Hepatocyte (in vitro differentiated cells): ENCODE measurements at regions not wholly inside any gene's neighbourhood (a gene's known extent, or its start where the extent isn't known, plus 50 kb on each side); places are given as distances from the start of the nearest gene placed in this dataset.

Experiments
- EZH2 ChIP-seq: fragments of 200-600 bp; sonication (generic); IDR thresholded peaks from 2 replicates; pipeline ENCODE4 v1.6.1; 2016; ENCODE audit warnings: antibody characterized with exemption, mild to moderate bottlenecking, borderline replicate concordance
- EZH2phosphoT487 ChIP-seq: fragments of 200-600 bp; sonication (generic); IDR thresholded peaks from one replicate; pipeline ENCODE4 v1.6.1; 2018; ENCODE audit warnings: antibody characterized with exemption, mild to moderate bottlenecking, low read depth, moderate library complexity; ENCODE audit not compliant: unreplicated experiment, severe bottlenecking
- TF ChIP-seq, protein P1 (sequence below): fragments of 200-600 bp; sonication (generic); IDR thresholded peaks from 2 replicates; pipeline ENCODE4 v1.5.1; 2016; ENCODE audit warnings: antibody characterized with exemption, mild to moderate bottlenecking; ENCODE audit not compliant: poor library complexity

GRCh38 chr3:5505997-5506396 is 318.5 kb downstream of the EDEM1 start:
- TF ChIP-seq, protein P1, sequence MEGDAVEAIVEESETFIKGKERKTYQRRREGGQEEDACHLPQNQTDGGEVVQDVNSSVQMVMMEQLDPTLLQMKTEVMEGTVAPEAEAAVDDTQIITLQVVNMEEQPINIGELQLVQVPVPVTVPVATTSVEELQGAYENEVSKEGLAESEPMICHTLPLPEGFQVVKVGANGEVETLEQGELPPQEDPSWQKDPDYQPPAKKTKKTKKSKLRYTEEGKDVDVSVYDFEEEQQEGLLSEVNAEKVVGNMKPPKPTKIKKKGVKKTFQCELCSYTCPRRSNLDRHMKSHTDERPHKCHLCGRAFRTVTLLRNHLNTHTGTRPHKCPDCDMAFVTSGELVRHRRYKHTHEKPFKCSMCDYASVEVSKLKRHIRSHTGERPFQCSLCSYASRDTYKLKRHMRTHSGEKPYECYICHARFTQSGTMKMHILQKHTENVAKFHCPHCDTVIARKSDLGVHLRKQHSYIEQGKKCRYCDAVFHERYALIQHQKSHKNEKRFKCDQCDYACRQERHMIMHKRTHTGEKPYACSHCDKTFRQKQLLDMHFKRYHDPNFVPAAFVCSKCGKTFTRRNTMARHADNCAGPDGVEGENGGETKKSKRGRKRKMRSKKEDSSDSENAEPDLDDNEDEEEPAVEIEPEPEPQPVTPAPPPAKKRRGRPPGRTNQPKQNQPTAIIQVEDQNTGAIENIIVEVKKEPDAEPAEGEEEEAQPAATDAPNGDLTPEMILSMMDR, result no peak
- TF ChIP-seq EZH2 (no peak), EZH2phosphoT487 (no peak)
